K562 (cell line): ENCODE measurements at regions not wholly inside any gene's neighbourhood (a gene's known extent, or its start where the extent isn't known, plus 50 kb on each side); places are given as distances from the start of the nearest gene placed in this dataset.

Experiments used
- ATAC-seq: fragments of 200-7000 bp; cut with Tn5 transposase; 3 replicates; pipeline ENCODE4 v1.9.1; 2020; ENCODE audit warnings: moderate library complexity
- BruUV-seq: library from RNA; stranded (reverse); fragments of 400-500 nt; replicated peaks from 2 replicates; lab custom pipeline; 2021; lab: Mats Ljungman, UMichigan
- CTCF ChIA-PET: fragments of 300-600 bp; formaldehyde crosslinking; extraction: SDS; loops from one replicate; lab custom pipeline; 2021; ENCODE audit warnings: low intra/inter-chr PET ratio; lab: Yijun Ruan, JAX
- POLR2A ChIA-PET: fragments of 300-600, 350-650 bp; sonication (Branson Sonifier 250); formaldehyde crosslinking; extraction: SDS; loops from one replicate; lab custom pipeline; 2021; ENCODE audit warnings: antibody characterized with exemption, inconsistent platforms; lab: Yijun Ruan, JAX
- DNase-seq, 4 experiments: peaks; one replicate each; pipeline versions ENCODE4 v3.0.0 to v3.0.0-alpha.2; 2011 to 2018; ENCODE audit warnings: low spot score in 3 of 4, mixed read lengths in 3 of 4; ENCODE audit errors: extremely low read depth in 1 of 4
- FAIRE-seq: peaks from 2 replicates; lab custom pipeline; 2011; peaks lifted over from hg19 to GRCh38; lab: Jason Lieb, UNC
- H2AFZ ChIP-seq: 2 replicates; pipeline ENCODE4 v1.6.0; 2011; ENCODE audit warnings: low read depth, low read length, control low read depth, inconsistent platforms
- H3K27ac ChIP-seq: fragments of 200-600 bp; 3 replicates; pipeline ENCODE4 v1.8.0; 2011; ENCODE audit warnings: low read depth, mild to moderate bottlenecking, control low read depth, inconsistent platforms, low read length, moderate library complexity, mixed read lengths; ENCODE audit errors: extremely low read depth
- H3K27me3 ChIP-seq, 2 experiments: fragments of 300-600 bp in 1 of 2; 2 replicates in 1 of 2; 3 replicates in 1 of 2; pipeline versions ENCODE4 v1.6.0 to v1.8.0; 2011; ENCODE audit warnings: inconsistent platforms in 2 of 2, low read length in 2 of 2, mild to moderate bottlenecking in 1 of 2, mixed read lengths in 1 of 2, moderate library complexity in 1 of 2; ENCODE audit not compliant: control insufficient read depth in 2 of 2, insufficient read depth in 2 of 2
- H3K36me3 ChIP-seq: fragments of 300-600 bp; 3 replicates; pipeline ENCODE4 v1.8.0; 2011; ENCODE audit warnings: mild to moderate bottlenecking, low read length, inconsistent platforms; ENCODE audit not compliant: control insufficient read depth, insufficient read depth
- H3K4me1 ChIP-seq, 2 experiments: fragments of 200-600 bp in 1 of 2; replicated peaks in 1 of 2; 2 replicates in 1 of 2; 3 replicates in 1 of 2; pipeline versions ENCODE4 v1.5.1 to v1.8.0; 2011; ENCODE audit warnings: inconsistent platforms in 2 of 2, low read length in 2 of 2, mild to moderate bottlenecking in 1 of 2, mixed read lengths in 1 of 2, moderate library complexity in 1 of 2; ENCODE audit not compliant: control insufficient read depth in 2 of 2, insufficient read depth in 2 of 2
- H3K4me2 ChIP-seq: 2 replicates; pipeline ENCODE4 v1.6.1; 2011; ENCODE audit warnings: low read length, control low read depth, inconsistent platforms, mixed read lengths; ENCODE audit not compliant: insufficient read depth
- H3K4me3 ChIP-seq: fragments of 200-600 bp; sonication (generic), shearing (Covaris generic); 2 replicates; pipeline ENCODE4 v1.5.1; 2016; ENCODE audit warnings: control low read depth, inconsistent platforms
- H3K79me2 ChIP-seq: fragments of 200-600 bp; 3 replicates; pipeline ENCODE4 v1.8.0; 2011; ENCODE audit warnings: low read length, inconsistent platforms; ENCODE audit not compliant: control insufficient read depth, insufficient read depth
- H3K9ac ChIP-seq, 2 experiments: 2 replicates each; pipeline versions ENCODE4 v1.6.0 to v1.6.1; 2011; ENCODE audit warnings: low read depth in 2 of 2, low read length in 2 of 2, control low read depth in 1 of 2, inconsistent platforms in 1 of 2, mild to moderate bottlenecking in 1 of 2, mixed read lengths in 1 of 2; ENCODE audit not compliant: insufficient read depth in 1 of 2
- H3K9me1 ChIP-seq: one replicate; pipeline ENCODE4 v1.6.0; 2011; ENCODE audit warnings: inconsistent platforms, mild to moderate bottlenecking, low read length, moderate library complexity; ENCODE audit not compliant: control insufficient read depth, insufficient read depth
- H3K9me3 ChIP-seq: replicated peaks from 2 replicates; pipeline ENCODE4 v1.5.1; 2011; ENCODE audit warnings: low read depth, low read length, inconsistent platforms; ENCODE audit not compliant: control insufficient read depth, insufficient read depth
- H4K20me1 ChIP-seq: replicated peaks from 2 replicates; pipeline ENCODE4 v1.6.1; 2011; ENCODE audit warnings: low read length, inconsistent platforms, mixed read lengths; ENCODE audit not compliant: control insufficient read depth, insufficient read depth
- DACH1 ChIP-seq: fragments of 450-650 bp; IDR thresholded peaks from 2 replicates; pipeline ENCODE4 v1.6.1; 2018; ENCODE audit not compliant: partially characterized antibody
- EWSR1 ChIP-seq: fragments of 450-650 bp; IDR thresholded peaks from 2 replicates; pipeline ENCODE4 v1.6.1; 2018; ENCODE audit warnings: borderline replicate concordance, mild to moderate bottlenecking, low read depth, moderate library complexity; ENCODE audit not compliant: partially characterized antibody
- FUS ChIP-seq: fragments of 200-400 bp; formaldehyde crosslinking; optimal IDR thresholded peaks from 2 replicates; pipeline ENCODE3; 2017; ENCODE audit warnings: low read depth, low read length
- GATA2 ChIP-seq: sonication (generic); formaldehyde crosslinking; IDR thresholded peaks from 2 replicates; pipeline ENCODE4 v1.4.0; 2020; ENCODE audit warnings: mild to moderate bottlenecking, missing genetic modification reagents
- HDAC8 ChIP-seq: fragments of 450-650 bp; IDR thresholded peaks from 2 replicates; pipeline ENCODE4 v1.6.1; 2016; ENCODE audit warnings: mild to moderate bottlenecking, missing genetic modification characterization, moderate library complexity, missing compliant biosample characterization
- RBM14 ChIP-seq: fragments of 200-400 bp; formaldehyde crosslinking; IDR thresholded peaks from 2 replicates; pipeline ENCODE4 v1.6.1; 2018; ENCODE audit warnings: low read depth, mild to moderate bottlenecking, low read length, moderate library complexity, borderline replicate concordance; ENCODE audit not compliant: insufficient read depth
- RFX7 ChIP-seq: fragments of 250-450 bp; sonication (Bioruptor Pico); IDR thresholded peaks from 2 replicates; pipeline ENCODE4 v1.5.1; 2021; ENCODE audit warnings: mild to moderate bottlenecking
- STAT5B ChIP-seq: fragments of 250-450 bp; sonication (Bioruptor Pico); IDR thresholded peaks from 2 replicates; pipeline ENCODE4 v1.8.0; 2021; ENCODE audit warnings: mild to moderate bottlenecking, inconsistent platforms
- TCF7 ChIP-seq: sonication (generic); IDR thresholded peaks from 2 replicates; pipeline ENCODE4 v1.6.1; 2016; ENCODE audit warnings: antibody characterized with exemption, borderline replicate concordance
- ZKSCAN1 ChIP-seq: fragments of 150-350 bp; IDR thresholded peaks from 2 replicates; pipeline ENCODE4 v1.6.1; 2016; ENCODE audit warnings: low read depth, low read length
- ZNF24 ChIP-seq: fragments of 450-650 bp; IDR thresholded peaks from 2 replicates; pipeline ENCODE4 v1.6.1; 2016
- ZNF79 ChIP-seq: fragments of 250-450 bp; sonication (Bioruptor Pico); IDR thresholded peaks from 2 replicates; pipeline ENCODE4 v1.4.0; 2020; ENCODE audit warnings: low read depth, mild to moderate bottlenecking, moderate library complexity
- WGBS: fragments of 100-300 bp; shearing (Covaris generic); methylation state at CpG from one replicate; pipeline ENCODE4 v1.1.6; 2016; ENCODE audit warnings: low coverage, mixed read lengths; ENCODE audit not compliant: insufficient coverage; ENCODE audit errors: missing lambda C conversion rate; 5-methylcytosine and 5-hydroxymethylcytosine counted together
- in situ Hi-C: fragments of 300-500 bp; cut with MboI; formaldehyde crosslinking; loops from 4 replicates; pipeline ENCODE4 v1.15.0; 2018; ENCODE audit warnings: inconsistent platforms, mixed read lengths
- intact Hi-C: fragments of 100-400 bp; cut with micrococcal nuclease; formaldehyde crosslinking; loops from 2 replicates; pipeline ENCODE4 v1.14.2; 2022
- TF ChIP-seq, protein P1 (sequence below): fragments of 250-450 bp; sonication (Bioruptor Pico); IDR thresholded peaks from 2 replicates; pipeline ENCODE4 v1.5.0; 2020; ENCODE audit warnings: mild to moderate bottlenecking
- TF ChIP-seq, protein P2 (sequence below): fragments of 250-450 bp; sonication (Bioruptor Pico); IDR thresholded peaks from 2 replicates; pipeline ENCODE4 v1.4.0; 2020; ENCODE audit warnings: mild to moderate bottlenecking, moderate library complexity

DNA sequence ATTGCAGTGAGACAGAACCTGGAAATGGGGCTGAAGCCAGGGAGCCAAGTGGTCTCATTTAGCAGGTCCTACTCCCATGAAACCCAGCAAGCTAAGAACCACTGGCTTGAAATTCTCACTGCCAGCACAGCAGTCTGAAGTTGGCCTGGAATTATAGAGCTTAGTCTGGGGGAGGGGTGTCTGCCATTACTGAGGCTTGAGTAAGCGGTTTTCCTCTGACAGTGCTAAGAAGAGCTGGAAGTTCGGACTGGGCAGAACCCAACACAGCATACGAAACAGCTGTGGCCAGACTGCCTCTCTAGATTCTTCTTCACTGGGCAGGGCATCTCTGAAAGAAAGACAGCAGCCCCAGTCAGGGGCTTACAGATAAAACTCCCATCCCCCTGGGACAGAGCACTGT lies 305.7 kb upstream of the SETBP1 start (continued):
- TF ChIP-seq, protein P1, sequence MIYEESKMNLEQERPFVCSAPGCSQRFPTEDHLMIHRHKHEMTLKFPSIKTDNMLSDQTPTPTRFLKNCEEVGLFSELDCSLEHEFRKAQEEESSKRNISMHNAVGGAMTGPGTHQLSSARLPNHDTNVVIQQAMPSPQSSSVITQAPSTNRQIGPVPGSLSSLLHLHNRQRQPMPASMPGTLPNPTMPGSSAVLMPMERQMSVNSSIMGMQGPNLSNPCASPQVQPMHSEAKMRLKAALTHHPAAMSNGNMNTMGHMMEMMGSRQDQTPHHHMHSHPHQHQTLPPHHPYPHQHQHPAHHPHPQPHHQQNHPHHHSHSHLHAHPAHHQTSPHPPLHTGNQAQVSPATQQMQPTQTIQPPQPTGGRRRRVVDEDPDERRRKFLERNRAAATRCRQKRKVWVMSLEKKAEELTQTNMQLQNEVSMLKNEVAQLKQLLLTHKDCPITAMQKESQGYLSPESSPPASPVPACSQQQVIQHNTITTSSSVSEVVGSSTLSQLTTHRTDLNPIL: no peak

DNA sequence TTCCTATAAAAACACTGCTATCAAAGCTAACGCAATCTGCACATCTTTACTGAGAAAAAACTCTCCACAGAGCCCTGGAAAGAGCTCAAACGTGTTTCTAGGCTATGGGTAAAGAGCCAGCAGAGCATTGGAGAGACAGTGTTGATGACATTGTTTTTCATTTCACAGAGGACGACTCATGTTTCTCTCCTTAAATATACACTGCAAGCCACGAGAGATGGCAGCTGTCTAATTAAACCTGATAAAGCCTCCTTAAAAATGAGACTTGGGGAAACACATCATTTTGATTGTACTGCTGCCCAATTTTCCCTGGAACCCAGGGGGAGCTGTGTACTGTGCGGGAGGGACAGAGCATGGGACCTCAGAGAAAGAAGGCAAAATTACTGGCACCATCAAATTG lies 294.3 kb upstream of the SETBP1 start:
- ATAC-seq (no peak), DNase-seq (no peak), FAIRE-seq (no peak)
- TF ChIP-seq GATA2 (CRISPR knock-in tag) (no peak), EWSR1 (no peak), STAT5B (CRISPR knock-in tag) (no peak), FUS (no peak), RBM14 (no peak), ZKSCAN1 (no peak), ZNF24 (no peak), HDAC8 (tag) (no peak), TCF7 (no peak), DACH1 (no peak), ZNF79 (CRISPR knock-in tag) (no peak), RFX7 (CRISPR knock-in tag) (no peak)
- TF ChIP-seq, protein P2, sequence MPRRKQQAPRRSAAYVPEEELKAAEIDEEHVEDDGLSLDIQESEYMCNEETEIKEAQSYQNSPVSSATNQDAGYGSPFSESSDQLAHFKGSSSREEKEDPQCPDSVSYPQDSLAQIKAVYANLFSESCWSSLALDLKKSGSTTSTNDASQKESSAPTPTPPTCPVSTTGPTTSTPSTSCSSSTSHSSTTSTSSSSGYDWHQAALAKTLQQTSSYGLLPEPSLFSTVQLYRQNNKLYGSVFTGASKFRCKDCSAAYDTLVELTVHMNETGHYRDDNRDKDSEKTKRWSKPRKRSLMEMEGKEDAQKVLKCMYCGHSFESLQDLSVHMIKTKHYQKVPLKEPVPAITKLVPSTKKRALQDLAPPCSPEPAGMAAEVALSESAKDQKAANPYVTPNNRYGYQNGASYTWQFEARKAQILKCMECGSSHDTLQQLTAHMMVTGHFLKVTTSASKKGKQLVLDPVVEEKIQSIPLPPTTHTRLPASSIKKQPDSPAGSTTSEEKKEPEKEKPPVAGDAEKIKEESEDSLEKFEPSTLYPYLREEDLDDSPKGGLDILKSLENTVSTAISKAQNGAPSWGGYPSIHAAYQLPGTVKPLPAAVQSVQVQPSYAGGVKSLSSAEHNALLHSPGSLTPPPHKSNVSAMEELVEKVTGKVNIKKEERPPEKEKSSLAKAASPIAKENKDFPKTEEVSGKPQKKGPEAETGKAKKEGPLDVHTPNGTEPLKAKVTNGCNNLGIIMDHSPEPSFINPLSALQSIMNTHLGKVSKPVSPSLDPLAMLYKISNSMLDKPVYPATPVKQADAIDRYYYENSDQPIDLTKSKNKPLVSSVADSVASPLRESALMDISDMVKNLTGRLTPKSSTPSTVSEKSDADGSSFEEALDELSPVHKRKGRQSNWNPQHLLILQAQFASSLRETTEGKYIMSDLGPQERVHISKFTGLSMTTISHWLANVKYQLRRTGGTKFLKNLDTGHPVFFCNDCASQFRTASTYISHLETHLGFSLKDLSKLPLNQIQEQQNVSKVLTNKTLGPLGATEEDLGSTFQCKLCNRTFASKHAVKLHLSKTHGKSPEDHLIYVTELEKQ (CRISPR knock-in tag): no peak
- intact Hi-C loops (no loop called here), in situ Hi-C loops (no loop called here)
- H3K9ac ChIP-seq: no peak overlapping the region
- POLR2A ChIA-PET: no interaction called here
- no peak overlapping the region for H3K27ac ChIP-seq
- H2AFZ ChIP-seq: no peak overlapping the region
- no TSS peak for BruUV-seq
- no peaks in the 10 kb centered on the region for H3K9me1 ChIP-seq
- no peak overlapping the region for H3K4me3 ChIP-seq
- H3K9me3 ChIP-seq: no peaks in the 10 kb centered on the region
- H4K20me1 ChIP-seq: no peaks in the 10 kb centered on the region
- CTCF ChIA-PET: no interaction called here
- H3K4me2 ChIP-seq: no peak overlapping the region
- no peaks in the 10 kb centered on the region for H3K36me3 ChIP-seq
- WGBS: 1% methylated on average over 5 of the region's 5 CpGs
- no peaks in the 10 kb centered on the region for H3K4me1 ChIP-seq
- H3K79me2 ChIP-seq: no peaks in the 10 kb centered on the region
- no peaks in the 10 kb centered on the region for H3K27me3 ChIP-seq
